T-helper 2 cell treated with Interferon-gamma antibody and Interleukin-4, amounts not matched to agents 5 μg/mL and 100 μg/mL, for 36 hours (primary cell): ENCODE measurements at regions not wholly inside any gene's neighbourhood (a gene's known extent, or its start where the extent isn't known, plus 50 kb on each side); places are given as distances from the start of the nearest gene placed in this dataset.

Experiments used
- DNase-seq: peaks from one replicate; pipeline ENCODE4 v3.0.0; 2021; ENCODE audit warnings: low spot score
- H3K27ac Mint-ChIP-seq: one replicate; pipeline ENCODE4 v1.8.0; 2021; ENCODE audit warnings: mild to moderate bottlenecking, mixed read lengths
- H3K27me3 Mint-ChIP-seq: one replicate; pipeline ENCODE4 v1.8.0; 2021; ENCODE audit warnings: low read depth, mixed read lengths
- H3K36me3 Mint-ChIP-seq: one replicate; pipeline ENCODE4 v1.8.0; 2021; ENCODE audit warnings: low read depth, mixed read lengths
- H3K4me1 Mint-ChIP-seq: one replicate; pipeline ENCODE4 v1.8.0; 2021; ENCODE audit warnings: low read depth, mixed read lengths
- H3K4me3 Mint-ChIP-seq: one replicate; pipeline ENCODE4 v1.8.0; 2022; ENCODE audit warnings: mild to moderate bottlenecking, moderate library complexity, mixed read lengths
- H3K9me3 Mint-ChIP-seq: one replicate; pipeline ENCODE4 v1.8.0; 2021; ENCODE audit warnings: mixed read lengths

DNA sequence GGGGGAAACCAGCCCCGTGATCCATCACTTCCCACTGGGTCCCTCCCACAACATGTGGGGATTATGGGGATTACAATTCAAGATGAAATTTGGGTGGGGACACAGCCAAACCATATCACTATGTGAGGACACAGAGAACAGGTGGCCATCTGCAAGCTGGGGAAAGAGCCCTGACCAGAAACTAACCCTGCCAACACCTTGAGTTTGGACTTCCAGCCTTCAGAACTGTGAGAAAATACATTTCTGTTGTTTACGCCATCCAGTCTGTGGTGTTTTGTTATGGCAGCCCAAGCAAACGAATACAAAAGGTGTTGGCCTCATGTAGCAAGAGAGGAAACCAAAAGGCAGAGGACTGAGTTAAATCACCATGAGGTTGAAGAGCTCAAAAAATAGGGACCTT, 169.9 kb upstream of the TENM3 start:
- H3K4me1 Mint-ChIP-seq, result no peaks in the 10 kb centered on the region
- H3K36me3 Mint-ChIP-seq, result no peaks in the 10 kb centered on the region
- H3K27ac Mint-ChIP-seq, result no peak overlapping the region
- no peaks in the 10 kb centered on the region for H3K27me3 Mint-ChIP-seq
- H3K9me3 Mint-ChIP-seq, result peaks cover 3% of the 10 kb centered on the region
- DNase-seq, result no peak
- no peak overlapping the region for H3K4me3 Mint-ChIP-seq

DNA sequence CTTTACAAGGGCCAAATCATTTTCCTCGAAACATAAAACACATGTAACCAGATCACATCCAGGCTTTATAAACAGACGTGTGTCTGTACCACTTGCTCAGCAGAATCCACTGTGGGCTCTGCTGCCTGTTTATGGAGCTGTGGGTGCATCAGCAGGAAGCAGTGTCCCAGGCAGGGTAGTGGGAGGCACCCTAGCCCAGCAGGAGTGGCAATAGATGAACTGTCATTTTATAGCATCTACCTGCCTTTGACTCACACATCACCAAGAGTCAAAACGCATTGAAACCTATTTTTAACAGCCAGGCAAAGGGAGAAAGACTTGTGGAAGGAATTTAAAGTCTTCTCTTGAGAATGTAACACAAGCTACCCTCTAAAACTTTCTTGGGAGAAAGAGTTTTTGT, 169.1 kb upstream of the TENM3 start:
- Mint-ChIP-seq H3K4me1 (no peaks in the 10 kb centered on the region), H3K27me3 (no peaks in the 10 kb centered on the region), H3K4me3 (no peak overlapping the region), H3K9me3 (peaks cover 3% of the 10 kb centered on the region), H3K27ac (no peak overlapping the region), H3K36me3 (no peaks in the 10 kb centered on the region)
- no peak for DNase-seq

- peaks cover 3% of the 10 kb centered on the region for H3K9me3 Mint-ChIP-seq
- H3K36me3 Mint-ChIP-seq, result no peaks in the 10 kb centered on the region
- no peak overlapping the region for H3K4me3 Mint-ChIP-seq
- H3K27ac Mint-ChIP-seq, result no peak overlapping the region
- no peak for DNase-seq
- no peaks in the 10 kb centered on the region for H3K4me1 Mint-ChIP-seq
- H3K27me3 Mint-ChIP-seq, result no peaks in the 10 kb centered on the region
These were observed 168.4 kb upstream of the TENM3 start for GRCh38 chr4:182074810-182075209.

DNA sequence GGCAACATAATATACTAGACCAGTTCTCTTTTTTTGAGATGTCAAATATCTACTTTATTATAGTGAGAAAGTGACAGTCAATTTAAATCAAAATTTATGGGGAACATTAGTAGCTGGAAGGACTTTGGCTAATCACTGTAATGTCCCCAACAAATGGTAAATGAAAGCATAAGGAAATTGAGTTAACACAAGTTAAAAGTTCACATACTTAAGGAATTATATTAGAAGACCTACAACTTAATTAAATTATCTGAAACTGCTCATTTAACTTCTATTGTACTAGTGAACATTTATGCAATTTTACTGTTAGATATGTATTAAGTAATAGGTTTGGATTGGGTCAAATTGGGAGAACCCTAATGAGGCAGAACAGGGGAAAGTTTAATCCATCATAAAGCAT, 160.3 kb upstream of the TENM3 start:
- Mint-ChIP-seq H3K36me3 (no peaks in the 10 kb centered on the region), H3K4me1 (no peaks in the 10 kb centered on the region), H3K4me3 (no peak overlapping the region), H3K9me3 (no peaks in the 10 kb centered on the region), H3K27me3 (no peaks in the 10 kb centered on the region), H3K27ac (no peak overlapping the region)
- no peak for DNase-seq

DNA sequence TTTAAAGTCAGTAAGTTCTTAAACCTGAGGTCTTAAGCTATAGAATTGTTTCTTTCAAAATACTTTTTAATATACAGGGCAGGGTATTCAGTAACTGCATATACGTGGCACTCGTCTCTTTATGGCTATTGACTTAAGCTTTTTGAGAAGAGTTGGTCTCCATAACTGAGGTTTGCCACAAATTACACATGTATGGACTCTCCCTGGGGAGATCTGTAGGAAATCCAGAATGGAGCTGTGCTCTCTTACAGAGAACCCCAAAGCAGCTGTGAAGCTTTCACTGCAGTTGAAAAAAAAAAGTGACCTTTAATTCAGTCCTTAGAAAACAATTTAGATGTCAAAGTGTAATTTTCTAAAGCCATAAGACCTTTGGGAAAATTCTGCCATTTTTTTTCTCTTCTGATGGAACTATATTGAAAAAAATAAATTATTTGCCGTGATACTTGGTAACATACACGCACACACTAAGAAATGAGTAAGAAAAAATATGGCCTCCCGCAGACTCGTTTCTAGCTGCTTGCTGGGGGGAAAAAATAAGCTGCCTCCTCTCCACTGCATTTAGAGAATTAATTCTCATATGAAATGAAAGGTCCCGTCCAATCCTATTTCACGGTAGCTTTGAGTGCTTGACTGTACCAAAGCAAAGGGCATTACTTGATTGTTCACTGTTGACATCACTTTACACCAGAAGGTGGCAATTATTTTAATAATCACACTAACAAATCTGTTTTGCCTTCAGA, 159.4 kb upstream of the TENM3 start:
- H3K36me3 Mint-ChIP-seq, result no peaks in the 10 kb centered on the region
- H3K27ac Mint-ChIP-seq, result no peak overlapping the region
- DNase-seq, result no peak
- no peaks in the 10 kb centered on the region for H3K27me3 Mint-ChIP-seq
- no peaks in the 10 kb centered on the region for H3K4me1 Mint-ChIP-seq
- H3K9me3 Mint-ChIP-seq, result no peaks in the 10 kb centered on the region
- no peak overlapping the region for H3K4me3 Mint-ChIP-seq

DNA sequence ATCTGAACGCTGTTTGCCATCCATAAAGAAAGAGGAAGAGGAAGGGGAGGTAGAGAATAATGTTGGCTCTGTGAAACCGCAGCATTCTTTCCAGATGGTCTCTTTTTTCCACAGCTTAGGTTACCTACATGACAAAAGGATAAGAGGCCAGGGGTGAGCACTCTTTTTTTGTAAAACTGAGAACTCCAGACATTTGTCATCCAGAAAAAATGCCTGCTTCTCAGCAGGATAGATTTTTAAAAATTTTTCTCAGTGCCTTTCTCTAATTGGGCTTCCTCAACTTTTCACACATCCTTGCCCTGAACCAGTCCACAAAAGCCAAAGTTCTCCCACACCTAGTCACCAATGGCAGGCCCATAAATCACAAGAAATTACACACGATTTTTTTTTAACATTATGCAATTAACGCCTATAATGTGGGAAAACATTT, 158.1 kb upstream of the TENM3 start:
- Mint-ChIP-seq H3K36me3 (no peaks in the 10 kb centered on the region), H3K4me3 (no peak overlapping the region), H3K27me3 (no peaks in the 10 kb centered on the region), H3K9me3 (no peaks in the 10 kb centered on the region), H3K4me1 (no peaks in the 10 kb centered on the region), H3K27ac (no peak overlapping the region)
- DNase-seq, result no peak

DNA sequence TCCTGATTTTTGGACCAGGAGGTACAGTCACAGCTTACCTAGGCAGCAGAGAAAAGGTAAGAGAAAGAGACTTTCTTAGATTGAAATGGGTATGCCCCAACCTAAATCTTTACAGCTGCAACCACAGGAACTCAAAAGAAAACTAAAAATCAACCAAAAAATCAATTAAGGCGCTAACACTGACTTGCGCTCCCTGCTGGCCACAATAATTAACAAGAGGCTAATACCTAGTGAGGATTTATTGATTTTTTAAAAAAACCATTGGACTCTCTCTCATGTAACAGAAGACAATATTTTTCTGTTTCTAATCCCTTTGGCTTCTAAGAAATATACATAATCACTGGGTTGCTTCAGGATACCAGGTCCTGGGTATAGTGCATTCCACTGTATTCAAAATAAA, 153.9 kb upstream of the TENM3 start:
- Mint-ChIP-seq H3K9me3 (no peaks in the 10 kb centered on the region), H3K36me3 (no peaks in the 10 kb centered on the region), H3K27ac (no peak overlapping the region)

DNA sequence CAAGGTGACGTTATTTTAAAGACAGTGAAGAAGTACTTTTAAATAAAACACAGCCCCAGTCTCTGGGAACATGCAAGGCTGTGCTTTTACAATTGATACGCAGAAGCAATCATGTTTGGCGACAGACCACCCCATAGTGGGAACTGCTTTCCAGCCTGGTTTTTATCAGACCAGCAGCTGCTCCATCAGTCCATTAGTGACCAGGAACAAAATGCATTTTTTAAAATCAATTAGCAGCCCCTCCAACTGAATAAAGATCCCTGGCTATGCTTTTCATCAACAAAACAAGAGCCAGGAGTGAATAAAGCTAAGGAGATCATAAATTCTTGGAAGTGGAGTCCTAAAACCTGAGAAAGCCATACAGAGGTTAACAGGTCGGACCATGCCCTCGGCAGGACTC, 153.0 kb upstream of the TENM3 start:
- no peak overlapping the region for H3K27ac Mint-ChIP-seq
- H3K4me3 Mint-ChIP-seq, result no peak overlapping the region
- no peaks in the 10 kb centered on the region for H3K4me1 Mint-ChIP-seq
- H3K9me3 Mint-ChIP-seq, result peaks cover 3% of the 10 kb centered on the region
- H3K36me3 Mint-ChIP-seq, result no peaks in the 10 kb centered on the region
- H3K27me3 Mint-ChIP-seq, result no peaks in the 10 kb centered on the region
- DNase-seq, result no peak

More for the DNA sequence above, 153.9 kb upstream of the TENM3 start:
- Mint-ChIP-seq H3K27me3 (no peaks in the 10 kb centered on the region), H3K4me1 (no peaks in the 10 kb centered on the region), H3K4me3 (no peak overlapping the region)
- DNase-seq, result no peak

GRCh38 chr4:182091128-182091527, 152.1 kb upstream of the TENM3 start:
- Mint-ChIP-seq H3K4me1 (no peaks in the 10 kb centered on the region), H3K27ac (no peak overlapping the region), H3K27me3 (no peaks in the 10 kb centered on the region), H3K4me3 (no peak overlapping the region), H3K36me3 (no peaks in the 10 kb centered on the region), H3K9me3 (peaks cover 6% of the 10 kb centered on the region)
- no peak for DNase-seq

GRCh38 chr4:182093431-182093831, 149.8 kb upstream of the TENM3 start:
- no peak for DNase-seq
- Mint-ChIP-seq H3K27me3 (no peaks in the 10 kb centered on the region), H3K27ac (no peak overlapping the region), H3K4me3 (no peak overlapping the region), H3K9me3 (peaks cover 6% of the 10 kb centered on the region), H3K36me3 (no peaks in the 10 kb centered on the region), H3K4me1 (no peaks in the 10 kb centered on the region)

DNA sequence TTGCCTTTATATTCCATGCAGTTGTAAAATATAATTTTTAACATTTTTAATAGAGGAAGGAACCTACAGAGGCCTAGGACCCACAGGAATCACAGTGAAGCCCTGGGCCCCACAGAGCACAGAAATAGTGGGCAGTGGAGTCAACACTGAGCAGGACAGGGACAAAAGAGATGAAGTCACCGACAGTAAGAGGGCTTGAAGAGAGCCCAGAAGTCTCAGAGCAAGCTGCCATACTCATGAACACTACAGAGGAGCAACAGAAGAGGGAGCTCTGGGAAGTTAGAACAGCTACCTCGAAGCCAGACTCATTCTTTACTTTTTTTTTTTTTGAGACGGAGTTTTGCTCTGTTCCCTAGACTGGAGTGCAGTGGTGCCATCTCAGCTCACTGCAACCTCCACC, 149.3 kb upstream of the TENM3 start:
- Mint-ChIP-seq H3K4me3 (no peak overlapping the region), H3K9me3 (peaks cover 6% of the 10 kb centered on the region), H3K27ac (no peak overlapping the region), H3K4me1 (no peaks in the 10 kb centered on the region), H3K27me3 (no peaks in the 10 kb centered on the region), H3K36me3 (no peaks in the 10 kb centered on the region)
- DNase-seq, result no peak

DNA sequence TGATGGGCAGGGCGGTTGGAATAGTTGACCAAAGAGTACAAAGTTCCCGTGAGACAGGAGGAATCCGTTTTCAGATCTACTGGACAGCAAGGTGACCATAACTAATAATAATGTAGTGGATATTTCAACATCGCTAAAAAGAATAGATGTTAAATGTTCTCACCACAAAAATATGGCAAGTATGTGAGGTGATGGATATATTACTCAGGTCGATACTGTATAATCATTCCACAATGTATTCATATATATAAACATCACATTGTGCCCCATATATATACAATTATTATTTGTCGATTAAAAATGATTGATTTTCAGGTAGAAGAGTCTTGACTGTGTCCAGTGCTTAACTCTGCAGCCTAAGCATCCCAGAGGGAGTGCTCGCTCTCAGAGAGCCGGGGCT, 141.6 kb upstream of the TENM3 start:
- no peak for DNase-seq
- Mint-ChIP-seq H3K27me3 (no peaks in the 10 kb centered on the region), H3K36me3 (no peaks in the 10 kb centered on the region), H3K9me3 (no peaks in the 10 kb centered on the region), H3K27ac (no peak overlapping the region), H3K4me1 (no peaks in the 10 kb centered on the region), H3K4me3 (no peak overlapping the region)

GRCh38 chr4:182102576-182102975, 140.6 kb upstream of the TENM3 start:
- no peak overlapping the region for H3K27ac Mint-ChIP-seq
- H3K27me3 Mint-ChIP-seq, result no peaks in the 10 kb centered on the region
- no peak overlapping the region for H3K4me3 Mint-ChIP-seq
- H3K9me3 Mint-ChIP-seq, result no peaks in the 10 kb centered on the region
- H3K36me3 Mint-ChIP-seq, result no peaks in the 10 kb centered on the region
- no peak for DNase-seq
- no peaks in the 10 kb centered on the region for H3K4me1 Mint-ChIP-seq

GRCh38 chr4:182103614-182104319, 139.4 kb upstream of the TENM3 start:
- no peaks in the 10 kb centered on the region for H3K27me3 Mint-ChIP-seq
- H3K9me3 Mint-ChIP-seq, result no peaks in the 10 kb centered on the region
- H3K4me1 Mint-ChIP-seq, result no peaks in the 10 kb centered on the region
- H3K27ac Mint-ChIP-seq, result no peak overlapping the region
- H3K4me3 Mint-ChIP-seq, result no peak overlapping the region
- no peak for DNase-seq
- no peaks in the 10 kb centered on the region for H3K36me3 Mint-ChIP-seq

DNA sequence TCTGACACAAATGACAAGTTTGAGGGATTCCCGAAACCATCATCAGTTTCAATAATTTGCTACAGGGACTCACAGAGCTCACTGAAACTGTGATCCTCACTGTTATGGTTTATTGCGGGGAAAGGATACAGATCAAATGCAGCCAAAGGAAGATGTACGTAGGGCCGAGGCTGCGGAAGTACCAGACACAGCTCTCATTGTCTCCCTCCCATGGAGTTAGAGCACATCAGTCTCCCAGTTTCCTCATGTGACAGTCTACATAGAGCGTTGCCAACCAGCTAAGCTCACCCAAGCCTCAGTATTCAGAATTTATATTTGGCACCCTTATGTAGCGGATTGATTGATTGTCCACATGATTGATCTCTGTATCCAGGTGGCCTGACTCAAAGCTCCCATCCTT, 137.8 kb upstream of the TENM3 start:
- Mint-ChIP-seq H3K4me3 (no peak overlapping the region), H3K36me3 (no peaks in the 10 kb centered on the region), H3K27ac (no peak overlapping the region)

More for the DNA sequence above, 137.8 kb upstream of the TENM3 start:
- Mint-ChIP-seq H3K27me3 (no peaks in the 10 kb centered on the region), H3K9me3 (no peaks in the 10 kb centered on the region), H3K4me1 (no peaks in the 10 kb centered on the region)
- DNase-seq, result no peak
